ENCODE measurements at regions not wholly inside any gene's neighbourhood (a gene's known extent, or its start where the extent isn't known, plus 50 kb on each side); places are given as distances from the start of the nearest gene placed in this dataset.

GRCh38 chr17:79220201-79220712 is 145.6 kb downstream of the ENGASE start:
- DNase-seq (ENCODE audit: low read depth) = no peak
- H3K4me3 ChIP-seq (ENCODE audit: low read depth, low read length) = no peak overlapping the region
- no peak for TF ChIP-seq CTCF (IDR thresholded peaks at IDR 0.05; ENCODE audit: control insufficient read depth, extremely low read depth, insufficient read depth)

GRCh38 chr17:79219208-79219935 is 144.7 kb downstream of the ENGASE start:
- no peak overlapping the region for H3K4me3 ChIP-seq (ENCODE audit: low read depth, low read length)
- TF ChIP-seq CTCF (IDR thresholded peaks at IDR 0.05; ENCODE audit: control insufficient read depth, extremely low read depth, insufficient read depth) = no peak
- no peak for DNase-seq (ENCODE audit: low read depth)

- H3K4me3 ChIP-seq (ENCODE audit: low read depth, low read length) = no peak overlapping the region
- TF ChIP-seq CTCF (IDR thresholded peaks at IDR 0.05; ENCODE audit: control insufficient read depth, extremely low read depth, insufficient read depth) = no peak
- DNase-seq (ENCODE audit: low read depth) = no peak
Observed at GRCh38 chr17:79218825-79219200, 144.2 kb downstream of the ENGASE start.

GRCh38 chr17:79218175-79218824 is 143.7 kb downstream of the ENGASE start:
- no peak overlapping the region for H3K4me3 ChIP-seq (ENCODE audit: low read depth, low read length)
- TF ChIP-seq CTCF (IDR thresholded peaks at IDR 0.05; ENCODE audit: control insufficient read depth, extremely low read depth, insufficient read depth) = no peak
- no peak for DNase-seq (ENCODE audit: low read depth)

GRCh38 chr17:79217473-79218135 is 143.0 kb downstream of the ENGASE start:
- DNase-seq (ENCODE audit: low read depth) = no peak
- no peak for TF ChIP-seq CTCF (IDR thresholded peaks at IDR 0.05; ENCODE audit: control insufficient read depth, extremely low read depth, insufficient read depth)
- H3K4me3 ChIP-seq (ENCODE audit: low read depth, low read length) = no peak overlapping the region

GRCh38 chr17:79216826-79217225 is 142.2 kb downstream of the ENGASE start:
- no peak overlapping the region for H3K4me3 ChIP-seq (ENCODE audit: low read depth, low read length)
- DNase-seq (ENCODE audit: low read depth) = no peak
- TF ChIP-seq CTCF (IDR thresholded peaks at IDR 0.05; ENCODE audit: control insufficient read depth, extremely low read depth, insufficient read depth) = no peak

Data from LNCaP clone FGC (cell line).